OCI-LY1 (cell line): ENCODE measurements at regions not wholly inside any gene's neighbourhood (a gene's known extent, or its start where the extent isn't known, plus 50 kb on each side); places are given as distances from the start of the nearest gene placed in this dataset.

Experiments used
- CTCF ChIP-seq: fragments of 200-600 bp; sonication (generic), shearing (Covaris generic); IDR thresholded peaks from 2 replicates; pipeline ENCODE4 v1.5.1; 2017; ENCODE audit warnings: mild to moderate bottlenecking, antibody characterized with exemption, low read length, moderate library complexity, mixed read lengths
- EZH2 ChIP-seq: fragments of 200-600 bp; sonication (generic), shearing (Covaris generic); IDR thresholded peaks from 2 replicates; pipeline ENCODE4 v1.8.0; 2017; ENCODE audit warnings: borderline replicate concordance, mixed run types, mild to moderate bottlenecking, antibody characterized with exemption, low read length, moderate library complexity, mixed read lengths

DNA sequence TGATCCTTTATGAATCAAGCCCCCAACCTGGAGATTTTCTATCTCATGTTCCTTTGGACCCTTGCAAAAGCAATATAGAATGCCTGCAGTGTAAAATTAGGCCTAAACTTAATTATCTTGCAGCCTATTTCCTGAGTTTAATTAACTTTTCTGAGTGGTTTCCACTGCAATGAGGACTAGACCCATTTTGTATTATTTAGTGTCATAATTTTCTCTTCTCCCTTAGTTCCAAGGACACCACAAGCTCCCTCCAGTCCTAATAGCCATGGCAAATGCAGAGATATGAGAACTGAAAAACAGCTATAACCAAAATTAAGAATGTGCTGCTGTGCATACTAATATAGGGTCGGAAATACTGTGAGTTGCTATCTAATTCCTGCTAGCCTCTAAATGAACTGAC lies 90.9 kb upstream of the GRAMD2B start:
- TF ChIP-seq CTCF = no peak
- no peak for TF ChIP-seq EZH2
